ENCODE measurements at regions not wholly inside any gene's neighbourhood (a gene's known extent, or its start where the extent isn't known, plus 50 kb on each side); places are given as distances from the start of the nearest gene placed in this dataset.

- DNase-seq: no peak
Measured at GRCh38 chr10:29131952-29132547, 156.8 kb upstream of the LYZL1 start.

GRCh38 chr10:29132551-29133111 lies 156.2 kb upstream of the LYZL1 start:
- DNase-seq: no peak

- DNase-seq: no peak
Measured at GRCh38 chr10:29135337-29135736, 153.5 kb upstream of the LYZL1 start.

- DNase-seq: no peak
Measured at GRCh38 chr10:29136411-29136810, 152.5 kb upstream of the LYZL1 start.

- DNase-seq: no peak
Measured at GRCh38 chr10:29140151-29140550, 148.7 kb upstream of the LYZL1 start.

GRCh38 chr10:29140991-29141390 lies 147.9 kb upstream of the LYZL1 start:
- DNase-seq: no peak

GRCh38 chr10:29141761-29142160 lies 147.1 kb upstream of the LYZL1 start:
- no peak for DNase-seq

GRCh38 chr10:29142516-29143314 lies 146.2 kb upstream of the LYZL1 start:
- no peak for DNase-seq

- no peak for DNase-seq
Measured at GRCh38 chr10:29144126-29144525, 144.7 kb upstream of the LYZL1 start.

GRCh38 chr10:29146311-29147100 lies 142.4 kb upstream of the LYZL1 start:
- no peak for DNase-seq

- DNase-seq: no peak
Measured at GRCh38 chr10:29150010-29150409, 138.9 kb upstream of the LYZL1 start.

GRCh38 chr10:29151005-29151404 lies 137.9 kb upstream of the LYZL1 start:
- DNase-seq: no peak

- no peak for DNase-seq
Measured at GRCh38 chr10:29157321-29157720, 131.5 kb upstream of the LYZL1 start.

- DNase-seq: no peak
Measured at GRCh38 chr10:29158066-29158465, 130.8 kb upstream of the LYZL1 start.

GRCh38 chr10:29160150-29160617 lies 128.7 kb upstream of the LYZL1 start:
- DNase-seq: no peak

GRCh38 chr10:29163746-29164145 lies 125.1 kb upstream of the LYZL1 start:
- no peak for DNase-seq

GRCh38 chr10:29166713-29167112 lies 122.2 kb upstream of the LYZL1 start:
- no peak for DNase-seq

GRCh38 chr10:29169021-29169420 lies 119.8 kb upstream of the LYZL1 start:
- no peak for DNase-seq

GRCh38 chr10:29171717-29172116 lies 117.2 kb upstream of the LYZL1 start:
- DNase-seq: no peak

- DNase-seq: no peak
Measured at GRCh38 chr10:29174389-29174788, 114.5 kb upstream of the LYZL1 start.

- DNase-seq: no peak
Measured at GRCh38 chr10:29176845-29177832, 111.7 kb upstream of the LYZL1 start.

- DNase-seq: no peak
Measured at GRCh38 chr10:29181936-29182335, 106.9 kb upstream of the LYZL1 start.

Data from stimulated activated naive CD4-positive, alpha-beta T cell treated with Interleukin-2 at 50 U/mL for 16 hours (primary cell).